K562 (cell line): ENCODE measurements at regions not wholly inside any gene's neighbourhood (a gene's known extent, or its start where the extent isn't known, plus 50 kb on each side); places are given as distances from the start of the nearest gene placed in this dataset.
A peak's percentile ranks its signal among the peaks of the same experiment; 100 is the strongest.
"Not testable (repeated sequence)": the region's sequence is repeated elsewhere in the genome, so short reads cannot be mapped to it uniquely, and the experiment has no call there.

ENCODE experiments used
- ATAC-seq: fragments of 200-7000 bp; cut with Tn5 transposase; 3 replicates; pipeline ENCODE4 v1.9.1; 2020; ENCODE audit warnings: moderate library complexity
- BruUV-seq: library from RNA; stranded (reverse); fragments of 400-500 nt; replicated peaks from 2 replicates; lab custom pipeline; 2021; lab: Mats Ljungman, UMichigan
- CTCF ChIA-PET: fragments of 300-600 bp; formaldehyde crosslinking; extraction: SDS; loops from one replicate; lab custom pipeline; 2021; ENCODE audit warnings: low intra/inter-chr PET ratio; lab: Yijun Ruan, JAX
- POLR2A ChIA-PET: fragments of 300-600, 350-650 bp; sonication (Branson Sonifier 250); formaldehyde crosslinking; extraction: SDS; loops from one replicate; lab custom pipeline; 2021; ENCODE audit warnings: antibody characterized with exemption, inconsistent platforms; lab: Yijun Ruan, JAX
- DNase-seq, 4 experiments: peaks; one replicate each; pipeline versions ENCODE4 v3.0.0 to v3.0.0-alpha.2; 2011 to 2018; ENCODE audit warnings: low spot score in 3 of 4, mixed read lengths in 3 of 4; ENCODE audit errors: extremely low read depth in 1 of 4
- FAIRE-seq: peaks from 2 replicates; lab custom pipeline; 2011; peaks lifted over from hg19 to GRCh38; lab: Jason Lieb, UNC
- H2AFZ ChIP-seq: 2 replicates; pipeline ENCODE4 v1.6.0; 2011; ENCODE audit warnings: low read depth, low read length, control low read depth, inconsistent platforms
- H3K27ac ChIP-seq: fragments of 200-600 bp; 3 replicates; pipeline ENCODE4 v1.8.0; 2011; ENCODE audit warnings: low read depth, mild to moderate bottlenecking, control low read depth, inconsistent platforms, low read length, moderate library complexity, mixed read lengths; ENCODE audit errors: extremely low read depth
- H3K27me3 ChIP-seq, 2 experiments: fragments of 300-600 bp in 1 of 2; 2 replicates in 1 of 2; 3 replicates in 1 of 2; pipeline versions ENCODE4 v1.6.0 to v1.8.0; 2011; ENCODE audit warnings: inconsistent platforms in 2 of 2, low read length in 2 of 2, mild to moderate bottlenecking in 1 of 2, mixed read lengths in 1 of 2, moderate library complexity in 1 of 2; ENCODE audit not compliant: control insufficient read depth in 2 of 2, insufficient read depth in 2 of 2
- H3K36me3 ChIP-seq: fragments of 300-600 bp; 3 replicates; pipeline ENCODE4 v1.8.0; 2011; ENCODE audit warnings: mild to moderate bottlenecking, low read length, inconsistent platforms; ENCODE audit not compliant: control insufficient read depth, insufficient read depth
- H3K4me1 ChIP-seq, 2 experiments: fragments of 200-600 bp in 1 of 2; replicated peaks in 1 of 2; 2 replicates in 1 of 2; 3 replicates in 1 of 2; pipeline versions ENCODE4 v1.5.1 to v1.8.0; 2011; ENCODE audit warnings: inconsistent platforms in 2 of 2, low read length in 2 of 2, mild to moderate bottlenecking in 1 of 2, mixed read lengths in 1 of 2, moderate library complexity in 1 of 2; ENCODE audit not compliant: control insufficient read depth in 2 of 2, insufficient read depth in 2 of 2
- H3K4me2 ChIP-seq: 2 replicates; pipeline ENCODE4 v1.6.1; 2011; ENCODE audit warnings: low read length, control low read depth, inconsistent platforms, mixed read lengths; ENCODE audit not compliant: insufficient read depth
- H3K4me3 ChIP-seq: fragments of 200-600 bp; sonication (generic), shearing (Covaris generic); 2 replicates; pipeline ENCODE4 v1.5.1; 2016; ENCODE audit warnings: control low read depth, inconsistent platforms
- H3K79me2 ChIP-seq: fragments of 200-600 bp; 3 replicates; pipeline ENCODE4 v1.8.0; 2011; ENCODE audit warnings: low read length, inconsistent platforms; ENCODE audit not compliant: control insufficient read depth, insufficient read depth
- H3K9ac ChIP-seq, 2 experiments: 2 replicates each; pipeline versions ENCODE4 v1.6.0 to v1.6.1; 2011; ENCODE audit warnings: low read depth in 2 of 2, low read length in 2 of 2, control low read depth in 1 of 2, inconsistent platforms in 1 of 2, mild to moderate bottlenecking in 1 of 2, mixed read lengths in 1 of 2; ENCODE audit not compliant: insufficient read depth in 1 of 2
- H3K9me1 ChIP-seq: one replicate; pipeline ENCODE4 v1.6.0; 2011; ENCODE audit warnings: inconsistent platforms, mild to moderate bottlenecking, low read length, moderate library complexity; ENCODE audit not compliant: control insufficient read depth, insufficient read depth
- H3K9me3 ChIP-seq: replicated peaks from 2 replicates; pipeline ENCODE4 v1.5.1; 2011; ENCODE audit warnings: low read depth, low read length, inconsistent platforms; ENCODE audit not compliant: control insufficient read depth, insufficient read depth
- H4K20me1 ChIP-seq: replicated peaks from 2 replicates; pipeline ENCODE4 v1.6.1; 2011; ENCODE audit warnings: low read length, inconsistent platforms, mixed read lengths; ENCODE audit not compliant: control insufficient read depth, insufficient read depth
- NRF1 ChIP-seq, 2 experiments: fragments of 450-650 bp; IDR thresholded peaks in 1 of 2; conservative IDR thresholded peaks in 1 of 2; 2 replicates each; pipeline ENCODE4 v1.6.1; 2014; ENCODE audit warnings: mild to moderate bottlenecking in 2 of 2
- whole genome bisulfite sequencing: fragments of 100-300 bp; shearing (Covaris generic); methylation state at CpG from one replicate; pipeline ENCODE4 v1.1.6; 2016; ENCODE audit warnings: low coverage, mixed read lengths; ENCODE audit not compliant: insufficient coverage; ENCODE audit errors: missing lambda C conversion rate; 5-methylcytosine and 5-hydroxymethylcytosine counted together
- in situ Hi-C: fragments of 300-500 bp; cut with MboI; formaldehyde crosslinking; loops from 4 replicates; pipeline ENCODE4 v1.15.0; 2018; ENCODE audit warnings: inconsistent platforms, mixed read lengths
- intact Hi-C: fragments of 100-400 bp; cut with micrococcal nuclease; formaldehyde crosslinking; loops from 2 replicates; pipeline ENCODE4 v1.14.2; 2022
- TF ChIP-seq, protein P1 (sequence below), 2 experiments: IDR thresholded peaks; 2 replicates each; pipeline ENCODE4 v1.6.1; 2011; ENCODE audit warnings: borderline replicate concordance in 1 of 2, control low read depth in 1 of 2, low read depth in 1 of 2, low read length in 1 of 2, mild to moderate bottlenecking in 1 of 2, mixed read lengths in 1 of 2, moderate library complexity in 1 of 2; ENCODE audit not compliant: insufficient read depth in 1 of 2, insufficient read length in 1 of 2, poor library complexity in 1 of 2, severe bottlenecking in 1 of 2; ENCODE audit errors: extremely low read depth in 1 of 2
- TF ChIP-seq, protein P2 (sequence below), 2 experiments: fragments of 450-650 bp in 1 of 2; sonication (generic) in 1 of 2; formaldehyde crosslinking in 1 of 2; IDR thresholded peaks in 1 of 2; conservative IDR thresholded peaks in 1 of 2; 2 replicates each; pipeline versions ENCODE4 v1.6.1 to v1.8.1; 2016 to 2023; ENCODE audit warnings: mild to moderate bottlenecking in 2 of 2, moderate library complexity in 2 of 2, inconsistent platforms in 1 of 2, missing genetic modification reagents in 1 of 2
- TF ChIP-seq, protein P3 (sequence below): IDR thresholded peaks from 2 replicates; pipeline ENCODE4 v1.6.1; 2016; ENCODE audit warnings: missing genetic modification characterization, missing compliant biosample characterization

DNA sequence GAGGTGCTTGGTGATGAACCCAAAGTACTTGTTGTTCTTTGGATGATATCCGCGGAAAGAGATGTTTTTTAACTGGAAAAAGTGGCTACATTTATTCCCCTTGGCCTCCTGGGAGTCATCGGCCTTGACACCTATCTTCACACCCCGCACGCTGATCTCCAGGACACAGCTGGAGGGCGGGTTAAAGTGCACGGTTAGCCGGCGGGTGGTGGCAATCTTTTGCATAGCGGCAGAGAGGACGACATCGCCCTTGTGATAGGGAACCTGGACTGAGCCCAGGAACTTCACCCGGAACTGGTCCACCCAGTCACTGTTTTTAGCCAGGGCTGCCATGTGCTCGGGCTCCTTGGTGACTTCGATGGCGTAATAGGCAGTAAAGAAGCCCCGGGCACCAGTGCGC is 110.5 kb upstream of the PLEKHM1 start:
- H3K36me3 ChIP-seq, POLR2A ChIA-PET, BruUV-seq, H3K9me3 ChIP-seq, H3K27me3 ChIP-seq, H3K27ac ChIP-seq, H3K4me1 ChIP-seq, H3K79me2 ChIP-seq, H3K9me1 ChIP-seq, CTCF ChIA-PET, H4K20me1 ChIP-seq, H3K4me3 ChIP-seq, H2AFZ ChIP-seq, DNase-seq, intact Hi-C loops, H3K9ac ChIP-seq, H3K4me2 ChIP-seq: not testable (repeated sequence)
- WGBS = 45% methylated on average over 8 of the region's 18 CpGs
- in situ Hi-C loops = loop anchor here (5.0 kb wide), 1 partner anchor 641 kb away; no protein-coding TSS in a partner anchor
- ATAC-seq = peak; percentile 81
- TF ChIP-seq, protein P1, sequence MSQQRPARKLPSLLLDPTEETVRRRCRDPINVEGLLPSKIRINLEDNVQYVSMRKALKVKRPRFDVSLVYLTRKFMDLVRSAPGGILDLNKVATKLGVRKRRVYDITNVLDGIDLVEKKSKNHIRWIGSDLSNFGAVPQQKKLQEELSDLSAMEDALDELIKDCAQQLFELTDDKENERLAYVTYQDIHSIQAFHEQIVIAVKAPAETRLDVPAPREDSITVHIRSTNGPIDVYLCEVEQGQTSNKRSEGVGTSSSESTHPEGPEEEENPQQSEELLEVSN (IDR thresholded peaks at IDR 0.05; ENCODE audit: borderline replicate concordance in 1 of 2, extremely low read depth in 1 of 2, insufficient read depth in 1 of 2, insufficient read length in 1 of 2, low read depth in 1 of 2, low read length in 1 of 2, poor library complexity in 1 of 2, severe bottlenecking in 1 of 2) = peak in 1 of 2 experiments; percentile 49
- peak; percentile 73 for FAIRE-seq

DNA sequence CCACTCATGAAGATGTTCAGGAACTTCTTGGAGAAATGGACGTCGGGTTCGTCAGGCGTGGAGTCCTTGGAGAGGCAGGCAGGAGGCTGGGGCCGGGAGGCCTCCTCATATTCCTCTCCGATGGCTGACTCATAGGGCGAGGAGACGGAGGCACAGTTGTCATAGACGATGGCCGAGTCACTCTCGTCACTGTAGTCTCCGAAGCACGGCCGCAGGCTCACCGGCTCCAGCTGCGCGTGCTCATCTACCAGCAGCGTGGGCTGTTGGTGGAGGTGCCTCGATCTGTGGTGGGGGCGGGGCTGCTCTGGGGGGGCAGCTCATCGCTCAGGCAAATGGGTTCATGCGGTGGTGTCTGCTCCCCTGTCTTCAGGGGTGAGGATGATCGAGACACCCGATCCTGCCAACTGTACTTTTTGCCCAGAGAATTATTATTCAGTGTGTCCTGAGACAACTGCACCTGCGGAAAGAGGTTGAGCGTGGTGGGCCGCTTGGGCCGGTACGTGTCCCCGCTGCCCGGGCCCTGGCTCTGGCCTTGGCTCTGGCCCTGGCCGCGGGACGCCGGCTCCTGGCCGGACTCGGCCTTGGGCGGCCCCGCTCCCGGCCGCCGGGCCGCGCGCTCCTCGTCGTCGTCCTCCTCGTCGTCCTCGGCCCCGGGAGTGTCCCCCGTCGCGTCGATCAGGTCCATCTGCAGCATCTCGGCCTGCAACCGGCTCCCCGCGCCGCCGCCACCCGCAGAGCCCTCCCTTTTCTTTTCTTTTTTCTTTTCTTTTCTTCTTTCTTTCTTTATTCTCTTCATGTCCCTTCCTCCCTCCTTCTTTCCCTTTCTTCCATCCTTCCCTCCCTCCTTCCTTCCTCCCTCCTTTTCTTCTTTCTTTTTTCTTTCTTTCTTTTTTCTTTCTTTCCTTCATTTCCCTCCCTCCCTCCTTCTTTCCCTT is 111.4 kb upstream of the PLEKHM1 start:
- H3K9me1 ChIP-seq, H3K27ac ChIP-seq, H2AFZ ChIP-seq, POLR2A ChIA-PET, CTCF ChIA-PET, FAIRE-seq, BruUV-seq, H3K79me2 ChIP-seq, intact Hi-C loops, H3K27me3 ChIP-seq, H3K9me3 ChIP-seq, H3K36me3 ChIP-seq, H4K20me1 ChIP-seq, H3K4me3 ChIP-seq, H3K4me1 ChIP-seq, H3K9ac ChIP-seq, H3K4me2 ChIP-seq: not testable (repeated sequence)
- WGBS = 28% methylated on average over 13 of the region's 63 CpGs
- DNase-seq = peak in 1 of 4 experiments; percentile 20
- TF ChIP-seq NRF1 (conservative IDR thresholded peaks at IDR 0.05 in 1 of 2, IDR thresholded peaks at IDR 0.05 in 1 of 2) = peak; percentile 42 to 60
- TF ChIP-seq, protein P2, sequence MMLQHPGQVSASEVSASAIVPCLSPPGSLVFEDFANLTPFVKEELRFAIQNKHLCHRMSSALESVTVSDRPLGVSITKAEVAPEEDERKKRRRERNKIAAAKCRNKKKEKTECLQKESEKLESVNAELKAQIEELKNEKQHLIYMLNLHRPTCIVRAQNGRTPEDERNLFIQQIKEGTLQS (IDR thresholded peaks at IDR 0.05) = 0 out of 2 replicates have a peak, but pooled peaks have one; percentile 7
- TF ChIP-seq, protein P2 (CRISPR knock-in tag; conservative IDR thresholded peaks at IDR 0.05) = not testable (repeated sequence)
- TF ChIP-seq, protein P3, sequence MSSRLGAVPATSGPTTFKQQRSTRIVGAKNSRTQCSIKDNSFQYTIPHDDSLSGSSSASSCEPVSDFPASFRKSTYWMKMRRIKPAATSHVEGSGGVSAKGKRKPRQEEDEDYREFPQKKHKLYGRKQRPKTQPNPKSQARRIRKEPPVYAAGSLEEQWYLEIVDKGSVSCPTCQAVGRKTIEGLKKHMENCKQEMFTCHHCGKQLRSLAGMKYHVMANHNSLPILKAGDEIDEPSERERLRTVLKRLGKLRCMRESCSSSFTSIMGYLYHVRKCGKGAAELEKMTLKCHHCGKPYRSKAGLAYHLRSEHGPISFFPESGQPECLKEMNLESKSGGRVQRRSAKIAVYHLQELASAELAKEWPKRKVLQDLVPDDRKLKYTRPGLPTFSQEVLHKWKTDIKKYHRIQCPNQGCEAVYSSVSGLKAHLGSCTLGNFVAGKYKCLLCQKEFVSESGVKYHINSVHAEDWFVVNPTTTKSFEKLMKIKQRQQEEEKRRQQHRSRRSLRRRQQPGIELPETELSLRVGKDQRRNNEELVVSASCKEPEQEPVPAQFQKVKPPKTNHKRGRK (tag) = peak; percentile 43; the same call in 1 of the 2 replicates
- in situ Hi-C loops = loop anchor here (5.0 kb wide), 1 partner anchor 640 kb away; no protein-coding TSS in a partner anchor
- ATAC-seq = peak; percentile 67
